Heart left ventricle (tissue), 16 donors: ENCODE measurements at regions not wholly inside any gene's neighbourhood (a gene's known extent, or its start where the extent isn't known, plus 50 kb on each side); places are given as distances from the start of the nearest gene placed in this dataset.
A peak's percentile ranks its signal among the peaks of the same experiment; 100 is the strongest.

ENCODE experiments used
- ATAC-seq, 4 donors: fragments of 200-7000 bp; cut with Tn5 transposase; one replicate each; pipeline ENCODE4 v1.9.1; 2020 to 2022; ENCODE audit warnings: moderate library complexity in 4 of 4, mild to moderate bottlenecking in 3 of 4, moderate number of reproducible peaks in 1 of 4
- DNase-seq, 5 donors: peaks; one replicate each; pipeline ENCODE4 v3.0.0-alpha.2; 2020
- H3K27ac ChIP-seq, 12 donors: fragments of 200-600 bp; sonication (generic) in 4 of 12; one replicate each; pipeline versions ENCODE4 v1.5.0 to v1.8.0; 2016 to 2022; ENCODE audit warnings: mild to moderate bottlenecking in 2 of 12
- H3K27me3 ChIP-seq, 9 donors: fragments of 200-600 bp; sonication (generic) in 2 of 9; one replicate each; pipeline versions ENCODE4 v1.5.1 to v1.8.0; 2016 to 2022; ENCODE audit warnings: mild to moderate bottlenecking in 3 of 9
- H3K36me3 ChIP-seq, 9 donors: fragments of 200-600 bp; sonication (generic) in 2 of 9; one replicate each; pipeline versions ENCODE4 v1.5.0 to v1.8.0; 2018 to 2022; ENCODE audit warnings: mild to moderate bottlenecking in 2 of 9
- H3K4me1 ChIP-seq, 12 donors: fragments of 200-600 bp; sonication (generic) in 4 of 12; one replicate each; pipeline versions ENCODE4 v1.5.0 to v1.8.0; 2016 to 2022; ENCODE audit warnings: mild to moderate bottlenecking in 3 of 12
- H3K4me3 ChIP-seq, 12 donors: fragments of 200-600 bp; sonication (generic) in 4 of 12; one replicate each; pipeline versions ENCODE4 v1.5.0 to v1.8.0; 2017 to 2022; ENCODE audit warnings: mild to moderate bottlenecking in 9 of 12, moderate library complexity in 4 of 12
- H3K9me3 ChIP-seq, 12 donors: fragments of 200-600 bp; sonication (generic) in 4 of 12; one replicate each; pipeline versions ENCODE4 v1.5.0 to v1.8.0; 2016 to 2022; ENCODE audit warnings: mild to moderate bottlenecking in 1 of 12
- CTCF ChIP-seq, 12 donors: fragments of 200-600 bp; sonication (generic) in 4 of 12; IDR thresholded peaks; one replicate each; pipeline versions ENCODE4 v1.5.0 to v1.8.0; 2018 to 2022; ENCODE audit warnings: antibody characterized with exemption in 12 of 12, mild to moderate bottlenecking in 5 of 12
- POLR2A ChIP-seq, 2 donors: fragments of 450-650 bp; IDR thresholded peaks; one replicate each; pipeline ENCODE4 v1.6.1; 2017; ENCODE audit warnings: antibody characterized with exemption in 2 of 2, mild to moderate bottlenecking in 2 of 2, moderate library complexity in 2 of 2
- WGBS, 4 donors: extraction: QIAGEN DNeasy Blood & Tissue Kit in 2 of 4; methylation state at CpG; one replicate each; pipeline versions ENCODE4 v1.1.5 to v1.1.7; 2013 to 2018; 5-methylcytosine and 5-hydroxymethylcytosine counted together
- intact Hi-C, 10 donors: fragments of 100-400 bp; cut with DNase I; formaldehyde crosslinking; loops; one replicate each; pipeline versions ENCODE4 v1.11.1 to v1.14.2; 2022
- donor health status: ischemic (EF 13 %, LVEDD 7.1; RV severe dilation, severe dysfunction).
- donor health status: healthy with polysubstance abuse.
- donor health status: DM: no; HTN: yes; CAD: no.
- donor health status: DM: no; HTN: no; CAD: no.
- donor health status: ischemic (EF 25% LVEDD 6.9; RV normal size, moderate dysfunction).
- donor health status: ischemic (EF 25% LVEDD 5.7; RV mildly dilated, moderate dysfunction).
- donor health status: healthy.
- donor health status: DM: yes; HTN: yes; CAD: no.
- donor health status: ischemic (EF 35%, LVEDD 5.7; RV mildly dilated, moderate dysfunction).
- donor health status: nonischemic (EF 11% LVEDD 7.7; RV severe dilation, severe dysfunction).
- donor health status: DM: yes; HTN: yes; CAD: no.
- donor health status: PGD.
- donor health status: ischemic (EF 29% LVEDD 5.4; RV normal size, mild dysfunction).
- donor health status: nonischemic (EF 23%, LVEDD 6.1; RV moderate dilation, normal function).

DNA sequence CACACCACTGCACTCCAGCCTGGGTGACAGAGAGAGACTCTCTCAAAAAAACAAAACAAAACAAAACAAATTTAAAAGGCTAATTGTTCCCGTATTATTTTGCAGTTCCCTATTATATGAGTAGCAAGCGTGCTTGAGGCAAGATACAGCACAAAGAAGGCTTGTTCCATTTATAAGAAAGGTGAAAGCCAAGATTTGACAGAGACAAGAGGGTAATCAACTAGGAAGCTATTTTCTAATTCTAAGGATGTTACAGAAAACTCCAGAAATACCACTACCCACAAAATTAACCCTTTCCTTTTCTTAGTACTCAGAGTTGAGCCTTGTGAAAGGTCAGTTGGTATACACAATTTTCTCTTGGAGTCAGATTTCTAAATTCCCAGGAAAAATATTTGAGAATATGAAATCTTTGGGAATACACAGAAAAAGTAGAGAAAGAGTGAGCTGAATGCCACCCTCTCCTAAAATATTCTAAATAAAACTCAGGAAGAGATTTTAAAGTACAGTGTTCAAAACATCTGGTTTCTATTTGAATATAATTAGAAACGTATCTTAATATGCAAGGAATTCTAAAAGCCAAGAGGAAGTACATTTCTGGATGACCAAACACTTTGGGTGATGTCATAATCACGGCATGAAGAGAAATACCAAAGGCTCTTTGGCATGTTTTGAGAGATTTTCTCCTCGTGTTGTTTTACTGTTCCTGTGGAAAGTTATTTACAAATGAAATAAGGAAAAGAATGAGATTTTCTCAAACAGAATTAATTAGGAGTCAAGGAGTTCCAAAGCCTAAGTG is 63.0 kb upstream of the FLT1 start:
- WGBS, 4 donors = 39 to 54% (median 42%) methylated on average over 5 of the region's 5 CpGs
- Histone ChIP-seq H3K36me3 (no peaks in the 10 kb centered on the region), H3K27ac (peak overlapping the region in 6 of 12 donors; percentile 8 to 50 (median 39)), H3K4me1 (peaks cover 0 to 11% (median 5%) of the 10 kb centered on the region in 12 donors), H3K27me3 (no peaks in the 10 kb centered on the region), H3K9me3 (no peaks in the 10 kb centered on the region), H3K4me3 (no peak overlapping the region)
- no peak for TF ChIP-seq CTCF (IDR thresholded peaks at IDR 0.05)
- no peak for ATAC-seq
- intact Hi-C loops = no loop called here
- no peak for DNase-seq

DNA sequence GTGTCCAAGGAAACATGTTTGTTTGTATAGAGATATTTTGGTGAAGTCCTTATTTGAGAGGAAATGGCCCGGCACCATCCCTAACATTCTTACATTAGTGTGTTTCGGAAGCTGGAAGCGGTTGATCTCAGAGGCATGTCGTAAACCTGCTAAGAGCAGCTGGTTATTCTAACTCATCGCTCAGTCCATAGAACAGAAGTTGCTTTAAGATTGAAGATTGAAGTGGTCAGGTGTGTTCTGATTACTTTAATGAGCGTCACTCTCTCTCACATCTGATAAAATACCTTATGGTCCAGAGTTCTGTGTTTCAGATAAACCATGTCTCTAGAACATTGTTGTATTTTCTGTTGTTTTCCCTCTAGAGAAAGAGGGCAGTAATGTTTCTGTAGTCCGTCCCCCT is 60.2 kb upstream of the FLT1 start:
- H3K36me3 ChIP-seq = no peaks in the 10 kb centered on the region
- H3K4me1 ChIP-seq = peaks cover 0 to 11% (median 5%) of the 10 kb centered on the region in 12 donors
- WGBS, 4 donors = 83 to 95% (median 84%) methylated on average over 7 of the region's 7 CpGs
- H3K9me3 ChIP-seq = no peaks in the 10 kb centered on the region
- TF ChIP-seq CTCF (IDR thresholded peaks at IDR 0.05) (no peak), POLR2A (IDR thresholded peaks at IDR 0.05) (no peak)
- intact Hi-C loops = no loop called here
- H3K4me3 ChIP-seq = no peak overlapping the region
- ATAC-seq (no peak), DNase-seq (no peak)
- H3K27ac ChIP-seq = no peak overlapping the region
- no peaks in the 10 kb centered on the region for H3K27me3 ChIP-seq

DNA sequence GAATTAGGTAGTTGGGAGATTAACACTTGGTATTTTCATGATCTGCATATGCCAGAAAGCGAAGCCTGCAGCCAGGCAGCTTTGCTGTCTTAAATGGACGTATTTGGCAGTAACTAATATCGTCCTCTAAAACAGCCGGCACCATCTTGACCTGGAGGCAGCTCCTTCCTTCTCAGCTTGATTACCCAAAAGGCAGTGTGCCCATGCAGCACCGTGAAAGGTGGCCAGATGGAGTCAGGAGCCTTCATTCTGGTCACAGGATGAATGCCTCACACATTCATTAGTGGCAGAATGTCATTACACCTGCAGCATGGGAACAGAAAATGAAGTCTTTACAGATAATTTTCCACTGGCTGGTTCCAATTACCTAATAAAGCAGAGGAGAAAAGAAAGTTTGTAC is 59.0 kb upstream of the FLT1 start:
- intact Hi-C loops = no loop called here
- ATAC-seq = no peak
- WGBS, 4 donors = 79 to 86% (median 84%) methylated on average over 5 of the region's 5 CpGs

DNA sequence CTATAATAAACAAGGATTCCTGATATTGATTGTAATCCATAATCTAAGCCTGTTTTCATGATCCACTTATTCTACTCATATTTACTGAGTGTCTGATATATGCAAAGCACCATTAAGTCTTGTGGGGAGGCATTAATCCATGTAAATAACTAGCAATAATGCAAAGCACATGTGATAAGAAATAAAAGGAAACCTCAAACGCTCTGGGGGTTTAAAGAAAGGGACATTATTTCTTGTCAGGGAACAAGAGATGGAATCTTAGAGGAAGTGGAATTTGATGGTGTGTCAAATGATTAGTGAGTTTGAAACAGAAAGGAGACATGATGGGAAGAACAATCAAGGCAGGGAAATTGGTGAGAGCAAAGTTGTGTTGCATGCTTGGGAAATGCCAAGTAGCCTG is 57.4 kb upstream of the FLT1 start:
- ATAC-seq (no peak), DNase-seq (no peak)
- no peaks in the 10 kb centered on the region for H3K4me1 ChIP-seq
- no peaks in the 10 kb centered on the region for H3K9me3 ChIP-seq
- H3K36me3 ChIP-seq = no peaks in the 10 kb centered on the region
- no peak for TF ChIP-seq CTCF (IDR thresholded peaks at IDR 0.05)
- no peak for TF ChIP-seq POLR2A (IDR thresholded peaks at IDR 0.05)
- H3K27ac ChIP-seq = no peak overlapping the region
- peaks cover 0 to 5% (median 0%) of the 10 kb centered on the region in 9 donors for H3K27me3 ChIP-seq
- H3K4me3 ChIP-seq = no peak overlapping the region
- intact Hi-C loops = no loop called here
- 63 to 76% (median 66%) methylated on average over 1 of the region's 1 CpG for WGBS, 4 donors

More for the DNA sequence above, 59.0 kb upstream of the FLT1 start:
- Histone ChIP-seq H3K4me1 (peaks cover 0 to 11% (median 4%) of the 10 kb centered on the region in 12 donors), H3K4me3 (no peak overlapping the region), H3K36me3 (no peaks in the 10 kb centered on the region), H3K27me3 (no peaks in the 10 kb centered on the region), H3K27ac (no peak overlapping the region), H3K9me3 (no peaks in the 10 kb centered on the region)
- DNase-seq = no peak
- no peak for TF ChIP-seq POLR2A (IDR thresholded peaks at IDR 0.05)
- TF ChIP-seq CTCF (IDR thresholded peaks at IDR 0.05) = no peak
